HEK293 (cell line): ENCODE measurements at regions not wholly inside any gene's neighbourhood (a gene's known extent, or its start where the extent isn't known, plus 50 kb on each side); places are given as distances from the start of the nearest gene placed in this dataset.

Experiments used
- CTCF ChIA-PET: fragments of 350-600 bp; formaldehyde crosslinking; extraction: SDS; loops from one replicate; lab custom pipeline; 2021; ENCODE audit warnings: antibody characterized with exemption; lab: Yijun Ruan, JAX
- POLR2A ChIA-PET: fragments of 300-600 bp; formaldehyde crosslinking; extraction: SDS; loops from one replicate; lab custom pipeline; 2020; ENCODE audit warnings: antibody characterized with exemption, inconsistent platforms; lab: Yijun Ruan, JAX
- H3K27ac ChIP-seq: fragments of 200-500 bp; sonication (Bioruptor generic); 2 replicates; pipeline ENCODE4 v1.5.1; 2014; ENCODE audit warnings: low read depth, low read length, control low read depth, inconsistent platforms; ENCODE audit errors: extremely low read depth
- H3K36me3 ChIP-seq, 2 experiments: fragments of 200-500 bp in 1 of 2; sonication (Bioruptor generic) in 1 of 2; 1 replicate in 1 of 2; 2 replicates in 1 of 2; pipeline ENCODE4 v1.5.1; 2014 to 2017; ENCODE audit warnings: inconsistent platforms in 2 of 2, low read length in 2 of 2; ENCODE audit not compliant: control insufficient read depth in 2 of 2, insufficient read depth in 1 of 2
- H3K4me1 ChIP-seq: fragments of 200-500 bp; sonication (Bioruptor generic); 2 replicates; pipeline ENCODE4 v1.5.1; 2014; ENCODE audit warnings: mild to moderate bottlenecking, low read length, inconsistent platforms; ENCODE audit not compliant: control insufficient read depth, insufficient read depth
- H3K4me3 ChIP-seq: 2 replicates; pipeline ENCODE4 v1.5.1; 2011; ENCODE audit warnings: low read depth, mild to moderate bottlenecking, control low read depth, low read length, moderate library complexity
- H3K9me3 ChIP-seq: fragments of 200-500 bp; sonication (Bioruptor generic); 2 replicates; pipeline ENCODE4 v1.5.1; 2014; ENCODE audit warnings: low read depth, low read length, inconsistent platforms; ENCODE audit not compliant: control insufficient read depth, insufficient read depth
- HOXD13 ChIP-seq: sonication (generic); formaldehyde crosslinking; IDR thresholded peaks from 2 replicates; pipeline ENCODE4 v1.8.0; 2022; ENCODE audit warnings: missing genetic modification reagents, borderline replicate concordance
- IKZF3 ChIP-seq: fragments of 450-650 bp; IDR thresholded peaks from 2 replicates; pipeline ENCODE4 v1.5.0; 2018; ENCODE audit warnings: missing biosample characterization, mild to moderate bottlenecking, missing genetic modification characterization, moderate library complexity
- KLF16 ChIP-seq: fragments of 450-650 bp; formaldehyde crosslinking; IDR thresholded peaks from 2 replicates; pipeline ENCODE4 v1.5.1; 2017; ENCODE audit warnings: missing biosample characterization, missing genetic modification characterization
- MYNN ChIP-seq: fragments of 450-650 bp; formaldehyde crosslinking; IDR thresholded peaks from 2 replicates; pipeline ENCODE4 v1.5.1; 2016; ENCODE audit warnings: missing biosample characterization, missing genetic modification characterization, borderline replicate concordance
- OVOL3 ChIP-seq: fragments of 450-650 bp; formaldehyde crosslinking; IDR thresholded peaks from 2 replicates; pipeline ENCODE4 v1.5.1; 2016; ENCODE audit warnings: missing biosample characterization, missing genetic modification characterization
- RBAK ChIP-seq: fragments of 450-650 bp; formaldehyde crosslinking; IDR thresholded peaks from 2 replicates; pipeline ENCODE4 v1.5.1; 2016; ENCODE audit warnings: missing biosample characterization, missing genetic modification characterization
- TCF7L2 ChIP-seq: IDR thresholded peaks from 2 replicates; pipeline ENCODE4 v1.6.1; 2011; ENCODE audit warnings: low read depth, mild to moderate bottlenecking, inconsistent platforms, low read length, moderate library complexity, borderline replicate concordance
- ZBTB1 ChIP-seq: fragments of 450-650 bp; formaldehyde crosslinking; IDR thresholded peaks from 2 replicates; pipeline ENCODE4 v1.5.1; 2016; ENCODE audit warnings: missing biosample characterization, missing genetic modification characterization
- ZNF10 ChIP-seq: fragments of 450-650 bp; formaldehyde crosslinking; IDR thresholded peaks from 2 replicates; pipeline ENCODE4 v1.5.1; 2017; ENCODE audit warnings: missing biosample characterization, missing genetic modification characterization
- ZNF133 ChIP-seq: fragments of 450-650 bp; formaldehyde crosslinking; IDR thresholded peaks from 2 replicates; pipeline ENCODE4 v1.5.1; 2016; ENCODE audit warnings: missing biosample characterization, missing genetic modification characterization
- ZNF138 ChIP-seq: fragments of 450-650 bp; formaldehyde crosslinking; IDR thresholded peaks from 2 replicates; pipeline ENCODE4 v1.5.1; 2016; ENCODE audit warnings: missing biosample characterization, missing genetic modification characterization, borderline replicate concordance
- ZNF16 ChIP-seq: fragments of 450-650 bp; formaldehyde crosslinking; IDR thresholded peaks from 2 replicates; pipeline ENCODE4 v1.5.1; 2016; ENCODE audit warnings: low read depth, missing biosample characterization, missing genetic modification characterization
- ZNF174 ChIP-seq: fragments of 450-650 bp; formaldehyde crosslinking; IDR thresholded peaks from 2 replicates; pipeline ENCODE4 v1.5.0; 2017; ENCODE audit warnings: missing biosample characterization, mild to moderate bottlenecking, missing genetic modification characterization
- ZNF221 ChIP-seq: fragments of 450-650 bp; formaldehyde crosslinking; IDR thresholded peaks from 2 replicates; pipeline ENCODE4 v1.5.1; 2017; ENCODE audit warnings: missing biosample characterization, missing genetic modification characterization, borderline replicate concordance
- ZNF223 ChIP-seq: fragments of 450-650 bp; formaldehyde crosslinking; IDR thresholded peaks from 2 replicates; pipeline ENCODE4 v1.5.1; 2016; ENCODE audit warnings: missing biosample characterization, missing genetic modification characterization
- ZNF23 ChIP-seq: fragments of 450-650 bp; formaldehyde crosslinking; IDR thresholded peaks from 2 replicates; pipeline ENCODE4 v1.5.1; 2016; ENCODE audit warnings: missing biosample characterization, missing genetic modification characterization, borderline replicate concordance
- ZNF350 ChIP-seq: fragments of 450-650 bp; formaldehyde crosslinking; IDR thresholded peaks from 2 replicates; pipeline ENCODE4 v1.5.0; 2017; ENCODE audit warnings: missing biosample characterization, mild to moderate bottlenecking, missing genetic modification characterization
- ZNF423 ChIP-seq: fragments of 450-650 bp; formaldehyde crosslinking; IDR thresholded peaks from 2 replicates; pipeline ENCODE4 v1.5.1; 2016; ENCODE audit warnings: missing biosample characterization, missing genetic modification characterization
- ZNF629 ChIP-seq: fragments of 450-650 bp; formaldehyde crosslinking; IDR thresholded peaks from 2 replicates; pipeline ENCODE4 v1.5.1; 2017; ENCODE audit warnings: missing biosample characterization, missing genetic modification characterization
- ZNF654 ChIP-seq: fragments of 450-650 bp; formaldehyde crosslinking; IDR thresholded peaks from 2 replicates; pipeline ENCODE4 v1.5.1; 2016; ENCODE audit warnings: low read depth, missing biosample characterization, missing genetic modification characterization
- ZNF76 ChIP-seq: fragments of 450-650 bp; formaldehyde crosslinking; IDR thresholded peaks from 2 replicates; pipeline ENCODE4; 2016; ENCODE audit warnings: low read depth, missing biosample characterization, missing genetic modification characterization, borderline replicate concordance
- ZXDB ChIP-seq: fragments of 450-650 bp; formaldehyde crosslinking; IDR thresholded peaks from 2 replicates; pipeline ENCODE4 v1.5.1; 2016; ENCODE audit warnings: missing biosample characterization, missing genetic modification characterization
- TF ChIP-seq, protein P1 (sequence below): fragments of 450-650 bp; formaldehyde crosslinking; IDR thresholded peaks from 2 replicates; pipeline ENCODE4 v1.5.1; 2016; ENCODE audit warnings: missing biosample characterization, missing genetic modification characterization
- TF ChIP-seq, protein P2 (sequence below): fragments of 450-650 bp; IDR thresholded peaks from 2 replicates; pipeline ENCODE4 v1.5.1; 2018; ENCODE audit warnings: missing biosample characterization, mild to moderate bottlenecking, missing genetic modification characterization
- TF ChIP-seq, protein P3 (sequence below): fragments of 450-650 bp; formaldehyde crosslinking; IDR thresholded peaks from 2 replicates; pipeline ENCODE4 v1.5.1; 2017; ENCODE audit warnings: missing biosample characterization, missing genetic modification characterization
- TF ChIP-seq, protein P4 (sequence below): fragments of 450-650 bp; formaldehyde crosslinking; IDR thresholded peaks from 2 replicates; pipeline ENCODE4 v1.5.1; 2016; ENCODE audit warnings: missing biosample characterization, missing genetic modification characterization, low read depth
- TF ChIP-seq, protein P5 (sequence below): fragments of 450-650 bp; formaldehyde crosslinking; IDR thresholded peaks from 2 replicates; pipeline ENCODE4 v1.5.1; 2016; ENCODE audit warnings: missing biosample characterization, missing genetic modification characterization

DNA sequence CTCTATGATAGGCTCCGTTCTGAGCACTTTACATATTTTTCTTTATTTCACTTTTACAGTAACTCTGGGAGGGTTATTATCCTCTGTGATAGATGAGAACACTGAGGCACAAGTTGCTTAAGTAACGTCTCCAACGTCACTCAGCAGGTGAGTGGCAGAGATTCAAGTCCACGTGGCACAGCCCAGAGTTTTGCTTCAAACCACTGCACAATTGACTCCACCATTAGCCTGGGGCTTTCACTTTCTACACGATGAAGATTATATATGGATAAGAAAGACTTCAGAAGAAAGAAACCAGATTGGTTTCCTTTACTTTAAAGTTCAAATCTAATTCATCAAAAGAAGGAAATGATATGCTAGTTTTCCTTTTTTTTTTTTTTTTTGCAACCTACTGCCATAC lies 245.9 kb downstream of the SYK start:
- Histone ChIP-seq H3K4me1 (no peaks in the 10 kb centered on the region), H3K9me3 (no peaks in the 10 kb centered on the region), H3K36me3 (no peaks in the 10 kb centered on the region), H3K4me3 (no peak overlapping the region), H3K27ac (no peak overlapping the region)
- ChIA-PET CTCF (no interaction called here), POLR2A (no interaction called here)
- TF ChIP-seq RBAK, result no peak
- no peak for TF ChIP-seq ZNF76 (tag by site-specific recombination)
- TF ChIP-seq ZNF174, result no peak
- no peak for TF ChIP-seq ZNF23
- no peak for TF ChIP-seq ZNF223 (tag by site-specific recombination)
- TF ChIP-seq, protein P1, sequence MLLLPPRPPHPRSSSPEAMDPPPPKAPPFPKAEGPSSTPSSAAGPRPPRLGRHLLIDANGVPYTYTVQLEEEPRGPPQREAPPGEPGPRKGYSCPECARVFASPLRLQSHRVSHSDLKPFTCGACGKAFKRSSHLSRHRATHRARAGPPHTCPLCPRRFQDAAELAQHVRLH (tag by site-specific recombination), result no peak
- TF ChIP-seq ZNF16 (tag by site-specific recombination), result no peak
- TF ChIP-seq, protein P2, sequence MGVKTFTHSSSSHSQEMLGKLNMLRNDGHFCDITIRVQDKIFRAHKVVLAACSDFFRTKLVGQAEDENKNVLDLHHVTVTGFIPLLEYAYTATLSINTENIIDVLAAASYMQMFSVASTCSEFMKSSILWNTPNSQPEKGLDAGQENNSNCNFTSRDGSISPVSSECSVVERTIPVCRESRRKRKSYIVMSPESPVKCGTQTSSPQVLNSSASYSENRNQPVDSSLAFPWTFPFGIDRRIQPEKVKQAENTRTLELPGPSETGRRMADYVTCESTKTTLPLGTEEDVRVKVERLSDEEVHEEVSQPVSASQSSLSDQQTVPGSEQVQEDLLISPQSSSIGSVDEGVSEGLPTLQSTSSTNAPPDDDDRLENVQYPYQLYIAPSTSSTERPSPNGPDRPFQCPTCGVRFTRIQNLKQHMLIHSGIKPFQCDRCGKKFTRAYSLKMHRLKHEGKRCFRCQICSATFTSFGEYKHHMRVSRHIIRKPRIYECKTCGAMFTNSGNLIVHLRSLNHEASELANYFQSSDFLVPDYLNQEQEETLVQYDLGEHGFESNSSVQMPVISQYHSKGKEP (tag by site-specific recombination), result no peak
- no peak for TF ChIP-seq OVOL3 (tag by site-specific recombination)
- TF ChIP-seq ZNF629 (tag by site-specific recombination), result no peak
- no peak for TF ChIP-seq ZNF350 (tag by site-specific recombination)
- TF ChIP-seq, protein P3, sequence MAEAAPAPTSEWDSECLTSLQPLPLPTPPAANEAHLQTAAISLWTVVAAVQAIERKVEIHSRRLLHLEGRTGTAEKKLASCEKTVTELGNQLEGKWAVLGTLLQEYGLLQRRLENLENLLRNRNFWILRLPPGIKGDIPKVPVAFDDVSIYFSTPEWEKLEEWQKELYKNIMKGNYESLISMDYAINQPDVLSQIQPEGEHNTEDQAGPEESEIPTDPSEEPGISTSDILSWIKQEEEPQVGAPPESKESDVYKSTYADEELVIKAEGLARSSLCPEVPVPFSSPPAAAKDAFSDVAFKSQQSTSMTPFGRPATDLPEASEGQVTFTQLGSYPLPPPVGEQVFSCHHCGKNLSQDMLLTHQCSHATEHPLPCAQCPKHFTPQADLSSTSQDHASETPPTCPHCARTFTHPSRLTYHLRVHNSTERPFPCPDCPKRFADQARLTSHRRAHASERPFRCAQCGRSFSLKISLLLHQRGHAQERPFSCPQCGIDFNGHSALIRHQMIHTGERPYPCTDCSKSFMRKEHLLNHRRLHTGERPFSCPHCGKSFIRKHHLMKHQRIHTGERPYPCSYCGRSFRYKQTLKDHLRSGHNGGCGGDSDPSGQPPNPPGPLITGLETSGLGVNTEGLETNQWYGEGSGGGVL (tag by site-specific recombination), result no peak
- TF ChIP-seq KLF16 (tag by site-specific recombination), result no peak
- TF ChIP-seq IKZF3 (tag by site-specific recombination), result no peak
- TF ChIP-seq ZNF138 (tag by site-specific recombination), result no peak

DNA sequence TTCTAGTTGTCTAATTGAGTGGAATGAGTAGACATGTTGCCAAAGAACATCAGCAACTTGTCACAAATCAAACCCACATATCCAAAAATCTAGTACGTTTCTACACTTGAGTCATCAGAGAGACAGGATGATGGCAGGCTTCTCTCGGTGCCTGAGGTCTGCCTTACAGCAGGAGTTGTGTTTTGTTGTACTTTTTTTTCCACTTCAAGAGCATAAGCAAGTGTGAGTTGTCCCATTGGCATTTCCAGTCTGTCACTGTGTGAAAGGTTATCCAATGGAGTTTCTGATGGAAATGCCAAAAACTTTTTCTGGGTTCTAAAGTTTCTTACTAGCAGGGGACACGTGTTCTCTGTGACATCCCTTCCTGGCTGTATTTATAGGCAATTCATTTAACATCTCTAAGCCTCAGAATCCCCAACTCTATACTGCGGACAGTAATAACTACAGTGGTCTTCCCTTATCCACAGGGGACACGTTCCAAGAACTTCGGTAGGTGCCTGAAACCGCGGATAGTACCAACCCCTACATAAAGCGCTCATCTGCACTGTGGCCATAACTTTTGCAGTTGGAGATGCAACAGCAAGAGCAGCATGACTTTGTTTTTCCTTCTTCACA lies 246.5 kb downstream of the SYK start:
- H3K27ac ChIP-seq, result no peak overlapping the region
- TF ChIP-seq, protein P4, sequence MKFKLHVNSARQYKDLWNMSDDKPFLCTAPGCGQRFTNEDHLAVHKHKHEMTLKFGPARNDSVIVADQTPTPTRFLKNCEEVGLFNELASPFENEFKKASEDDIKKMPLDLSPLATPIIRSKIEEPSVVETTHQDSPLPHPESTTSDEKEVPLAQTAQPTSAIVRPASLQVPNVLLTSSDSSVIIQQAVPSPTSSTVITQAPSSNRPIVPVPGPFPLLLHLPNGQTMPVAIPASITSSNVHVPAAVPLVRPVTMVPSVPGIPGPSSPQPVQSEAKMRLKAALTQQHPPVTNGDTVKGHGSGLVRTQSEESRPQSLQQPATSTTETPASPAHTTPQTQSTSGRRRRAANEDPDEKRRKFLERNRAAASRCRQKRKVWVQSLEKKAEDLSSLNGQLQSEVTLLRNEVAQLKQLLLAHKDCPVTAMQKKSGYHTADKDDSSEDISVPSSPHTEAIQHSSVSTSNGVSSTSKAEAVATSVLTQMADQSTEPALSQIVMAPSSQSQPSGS (tag by site-specific recombination), result no peak
- no peak for TF ChIP-seq ZNF133 (tag by site-specific recombination)
- no peak for TF ChIP-seq HOXD13 (CRISPR knock-in tag)
- TF ChIP-seq ZXDB (tag by site-specific recombination), result no peak
- TF ChIP-seq TCF7L2, result no peak
- TF ChIP-seq, protein P5, sequence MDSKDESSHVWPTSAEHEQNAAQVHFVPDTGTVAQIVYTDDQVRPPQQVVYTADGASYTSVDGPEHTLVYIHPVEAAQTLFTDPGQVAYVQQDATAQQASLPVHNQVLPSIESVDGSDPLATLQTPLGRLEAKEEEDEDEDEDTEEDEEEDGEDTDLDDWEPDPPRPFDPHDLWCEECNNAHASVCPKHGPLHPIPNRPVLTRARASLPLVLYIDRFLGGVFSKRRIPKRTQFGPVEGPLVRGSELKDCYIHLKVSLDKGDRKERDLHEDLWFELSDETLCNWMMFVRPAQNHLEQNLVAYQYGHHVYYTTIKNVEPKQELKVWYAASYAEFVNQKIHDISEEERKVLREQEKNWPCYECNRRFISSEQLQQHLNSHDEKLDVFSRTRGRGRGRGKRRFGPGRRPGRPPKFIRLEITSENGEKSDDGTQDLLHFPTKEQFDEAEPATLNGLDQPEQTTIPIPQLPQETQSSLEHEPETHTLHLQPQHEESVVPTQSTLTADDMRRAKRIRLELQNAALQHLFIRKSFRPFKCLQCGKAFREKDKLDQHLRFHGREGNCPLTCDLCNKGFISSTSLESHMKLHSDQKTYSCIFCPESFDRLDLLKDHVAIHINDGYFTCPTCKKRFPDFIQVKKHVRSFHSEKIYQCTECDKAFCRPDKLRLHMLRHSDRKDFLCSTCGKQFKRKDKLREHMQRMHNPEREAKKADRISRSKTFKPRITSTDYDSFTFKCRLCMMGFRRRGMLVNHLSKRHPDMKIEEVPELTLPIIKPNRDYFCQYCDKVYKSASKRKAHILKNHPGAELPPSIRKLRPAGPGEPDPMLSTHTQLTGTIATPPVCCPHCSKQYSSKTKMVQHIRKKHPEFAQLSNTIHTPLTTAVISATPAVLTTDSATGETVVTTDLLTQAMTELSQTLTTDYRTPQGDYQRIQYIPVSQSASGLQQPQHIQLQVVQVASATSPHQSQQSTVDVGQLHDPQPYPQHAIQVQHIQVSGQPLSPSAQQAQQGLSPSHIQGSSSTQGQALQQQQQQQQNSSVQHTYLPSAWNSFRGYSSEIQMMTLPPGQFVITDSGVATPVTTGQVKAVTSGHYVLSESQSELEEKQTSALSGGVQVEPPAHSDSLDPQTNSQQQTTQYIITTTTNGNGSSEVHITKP (tag by site-specific recombination), result no peak
- no peak for TF ChIP-seq MYNN (tag by site-specific recombination)
- no peak for TF ChIP-seq ZBTB1
- TF ChIP-seq ZNF654 (tag by site-specific recombination), result no peak
- TF ChIP-seq RBAK, result no peak
- TF ChIP-seq ZNF423, result no peak
- TF ChIP-seq ZNF10 (tag by site-specific recombination), result no peak
- TF ChIP-seq ZNF221 (tag by site-specific recombination), result no peak

More for the DNA sequence above, 246.5 kb downstream of the SYK start:
- no peaks in the 10 kb centered on the region for H3K9me3 ChIP-seq
- H3K4me1 ChIP-seq, result no peaks in the 10 kb centered on the region
- CTCF ChIA-PET, result no interaction called here
- POLR2A ChIA-PET, result no interaction called here
- no peaks in the 10 kb centered on the region for H3K36me3 ChIP-seq
- H3K4me3 ChIP-seq, result no peak overlapping the region
